ENCODE measurements at regions not wholly inside any gene's neighbourhood (a gene's known extent, or its start where the extent isn't known, plus 50 kb on each side); places are given as distances from the start of the nearest gene placed in this dataset.

DNA sequence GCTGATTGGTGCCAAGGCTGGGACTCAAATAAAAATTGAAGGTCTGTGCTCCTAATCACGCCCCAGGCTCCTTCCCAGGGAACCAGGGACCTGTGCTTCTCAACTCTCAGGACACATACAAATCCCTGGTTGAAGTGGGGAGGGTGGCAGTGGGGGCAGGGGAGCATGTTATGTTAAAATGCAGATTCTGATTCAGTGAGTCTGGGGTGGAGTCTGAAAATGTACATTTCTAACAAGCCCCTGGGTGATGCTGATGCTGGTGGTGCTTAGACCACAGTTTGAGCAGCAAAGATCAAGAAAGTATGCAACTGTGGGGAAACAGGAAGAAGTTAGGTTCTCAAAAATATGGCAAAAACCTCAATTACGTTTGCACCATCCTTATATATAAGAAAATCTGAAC, 236.5 kb downstream of the MAGEB17 start:
- TF ChIP-seq, protein P1, sequence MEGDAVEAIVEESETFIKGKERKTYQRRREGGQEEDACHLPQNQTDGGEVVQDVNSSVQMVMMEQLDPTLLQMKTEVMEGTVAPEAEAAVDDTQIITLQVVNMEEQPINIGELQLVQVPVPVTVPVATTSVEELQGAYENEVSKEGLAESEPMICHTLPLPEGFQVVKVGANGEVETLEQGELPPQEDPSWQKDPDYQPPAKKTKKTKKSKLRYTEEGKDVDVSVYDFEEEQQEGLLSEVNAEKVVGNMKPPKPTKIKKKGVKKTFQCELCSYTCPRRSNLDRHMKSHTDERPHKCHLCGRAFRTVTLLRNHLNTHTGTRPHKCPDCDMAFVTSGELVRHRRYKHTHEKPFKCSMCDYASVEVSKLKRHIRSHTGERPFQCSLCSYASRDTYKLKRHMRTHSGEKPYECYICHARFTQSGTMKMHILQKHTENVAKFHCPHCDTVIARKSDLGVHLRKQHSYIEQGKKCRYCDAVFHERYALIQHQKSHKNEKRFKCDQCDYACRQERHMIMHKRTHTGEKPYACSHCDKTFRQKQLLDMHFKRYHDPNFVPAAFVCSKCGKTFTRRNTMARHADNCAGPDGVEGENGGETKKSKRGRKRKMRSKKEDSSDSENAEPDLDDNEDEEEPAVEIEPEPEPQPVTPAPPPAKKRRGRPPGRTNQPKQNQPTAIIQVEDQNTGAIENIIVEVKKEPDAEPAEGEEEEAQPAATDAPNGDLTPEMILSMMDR (IDR thresholded peaks at IDR 0.05) = no peak
- no peak for TF ChIP-seq POLR2A (IDR thresholded peaks at IDR 0.05)

All from heart left ventricle (tissue), 13 donors.